K562 (cell line): ENCODE measurements at regions not wholly inside any gene's neighbourhood (a gene's known extent, or its start where the extent isn't known, plus 50 kb on each side); places are given as distances from the start of the nearest gene placed in this dataset.

Source experiments
- ATAC-seq: fragments of 200-7000 bp; cut with Tn5 transposase; 3 replicates; pipeline ENCODE4 v1.9.1; 2020; ENCODE audit warnings: moderate library complexity
- BruUV-seq: library from RNA; stranded (reverse); fragments of 400-500 nt; replicated peaks from 2 replicates; lab custom pipeline; 2021; lab: Mats Ljungman, UMichigan
- CTCF ChIA-PET: fragments of 300-600 bp; formaldehyde crosslinking; extraction: SDS; loops from one replicate; lab custom pipeline; 2021; ENCODE audit warnings: low intra/inter-chr PET ratio; lab: Yijun Ruan, JAX
- POLR2A ChIA-PET: fragments of 300-600, 350-650 bp; sonication (Branson Sonifier 250); formaldehyde crosslinking; extraction: SDS; loops from one replicate; lab custom pipeline; 2021; ENCODE audit warnings: antibody characterized with exemption, inconsistent platforms; lab: Yijun Ruan, JAX
- DNase-seq, 4 experiments: peaks; one replicate each; pipeline versions ENCODE4 v3.0.0 to v3.0.0-alpha.2; 2011 to 2018; ENCODE audit warnings: low spot score in 3 of 4, mixed read lengths in 3 of 4; ENCODE audit errors: extremely low read depth in 1 of 4
- FAIRE-seq: peaks from 2 replicates; lab custom pipeline; 2011; peaks lifted over from hg19 to GRCh38; lab: Jason Lieb, UNC
- H2AFZ ChIP-seq: 2 replicates; pipeline ENCODE4 v1.6.0; 2011; ENCODE audit warnings: low read depth, low read length, control low read depth, inconsistent platforms
- H3K27ac ChIP-seq: fragments of 200-600 bp; 3 replicates; pipeline ENCODE4 v1.8.0; 2011; ENCODE audit warnings: low read depth, mild to moderate bottlenecking, control low read depth, inconsistent platforms, low read length, moderate library complexity, mixed read lengths; ENCODE audit errors: extremely low read depth
- H3K27me3 ChIP-seq, 2 experiments: fragments of 300-600 bp in 1 of 2; 2 replicates in 1 of 2; 3 replicates in 1 of 2; pipeline versions ENCODE4 v1.6.0 to v1.8.0; 2011; ENCODE audit warnings: inconsistent platforms in 2 of 2, low read length in 2 of 2, mild to moderate bottlenecking in 1 of 2, mixed read lengths in 1 of 2, moderate library complexity in 1 of 2; ENCODE audit not compliant: control insufficient read depth in 2 of 2, insufficient read depth in 2 of 2
- H3K36me3 ChIP-seq: fragments of 300-600 bp; 3 replicates; pipeline ENCODE4 v1.8.0; 2011; ENCODE audit warnings: mild to moderate bottlenecking, low read length, inconsistent platforms; ENCODE audit not compliant: control insufficient read depth, insufficient read depth
- H3K4me1 ChIP-seq, 2 experiments: fragments of 200-600 bp in 1 of 2; replicated peaks in 1 of 2; 2 replicates in 1 of 2; 3 replicates in 1 of 2; pipeline versions ENCODE4 v1.5.1 to v1.8.0; 2011; ENCODE audit warnings: inconsistent platforms in 2 of 2, low read length in 2 of 2, mild to moderate bottlenecking in 1 of 2, mixed read lengths in 1 of 2, moderate library complexity in 1 of 2; ENCODE audit not compliant: control insufficient read depth in 2 of 2, insufficient read depth in 2 of 2
- H3K4me2 ChIP-seq: 2 replicates; pipeline ENCODE4 v1.6.1; 2011; ENCODE audit warnings: low read length, control low read depth, inconsistent platforms, mixed read lengths; ENCODE audit not compliant: insufficient read depth
- H3K4me3 ChIP-seq: fragments of 200-600 bp; sonication (generic), shearing (Covaris generic); 2 replicates; pipeline ENCODE4 v1.5.1; 2016; ENCODE audit warnings: control low read depth, inconsistent platforms
- H3K79me2 ChIP-seq: fragments of 200-600 bp; 3 replicates; pipeline ENCODE4 v1.8.0; 2011; ENCODE audit warnings: low read length, inconsistent platforms; ENCODE audit not compliant: control insufficient read depth, insufficient read depth
- H3K9ac ChIP-seq, 2 experiments: 2 replicates each; pipeline versions ENCODE4 v1.6.0 to v1.6.1; 2011; ENCODE audit warnings: low read depth in 2 of 2, low read length in 2 of 2, control low read depth in 1 of 2, inconsistent platforms in 1 of 2, mild to moderate bottlenecking in 1 of 2, mixed read lengths in 1 of 2; ENCODE audit not compliant: insufficient read depth in 1 of 2
- H3K9me1 ChIP-seq: one replicate; pipeline ENCODE4 v1.6.0; 2011; ENCODE audit warnings: inconsistent platforms, mild to moderate bottlenecking, low read length, moderate library complexity; ENCODE audit not compliant: control insufficient read depth, insufficient read depth
- H3K9me3 ChIP-seq: replicated peaks from 2 replicates; pipeline ENCODE4 v1.5.1; 2011; ENCODE audit warnings: low read depth, low read length, inconsistent platforms; ENCODE audit not compliant: control insufficient read depth, insufficient read depth
- H4K20me1 ChIP-seq: replicated peaks from 2 replicates; pipeline ENCODE4 v1.6.1; 2011; ENCODE audit warnings: low read length, inconsistent platforms, mixed read lengths; ENCODE audit not compliant: control insufficient read depth, insufficient read depth
- CBFB ChIP-seq: sonication (generic); formaldehyde crosslinking; IDR thresholded peaks from 2 replicates; pipeline ENCODE4 v1.4.0; 2020; ENCODE audit warnings: mild to moderate bottlenecking, missing genetic modification reagents
- CBX5 ChIP-seq: IDR thresholded peaks from 2 replicates; pipeline ENCODE4 v1.6.1; 2014; ENCODE audit warnings: low read depth, borderline replicate concordance
- SOX6 ChIP-seq: fragments of 450-650 bp; IDR thresholded peaks from 2 replicates; pipeline ENCODE4 v1.6.1; 2014; ENCODE audit warnings: mild to moderate bottlenecking
- ZNF165 ChIP-seq: fragments of 250-450 bp; sonication (Bioruptor Pico); IDR thresholded peaks from 2 replicates; pipeline ENCODE4 v1.4.0; 2020; ENCODE audit warnings: borderline replicate concordance
- ZNF717 ChIP-seq: fragments of 250-450 bp; sonication (Bioruptor Pico); IDR thresholded peaks from 2 replicates; pipeline ENCODE4 v1.5.0; 2021
- WGBS: fragments of 100-300 bp; shearing (Covaris generic); methylation state at CpG from one replicate; pipeline ENCODE4 v1.1.6; 2016; ENCODE audit warnings: low coverage, mixed read lengths; ENCODE audit not compliant: insufficient coverage; ENCODE audit errors: missing lambda C conversion rate; 5-methylcytosine and 5-hydroxymethylcytosine counted together
- in situ Hi-C: fragments of 300-500 bp; cut with MboI; formaldehyde crosslinking; loops from 4 replicates; pipeline ENCODE4 v1.15.0; 2018; ENCODE audit warnings: inconsistent platforms, mixed read lengths
- intact Hi-C: fragments of 100-400 bp; cut with micrococcal nuclease; formaldehyde crosslinking; loops from 2 replicates; pipeline ENCODE4 v1.14.2; 2022
- TF ChIP-seq, protein P1 (sequence below): sonication (generic); formaldehyde crosslinking; IDR thresholded peaks from 2 replicates; pipeline ENCODE4 v1.8.1; 2023; ENCODE audit warnings: missing genetic modification reagents, mild to moderate bottlenecking, borderline replicate concordance
- TF ChIP-seq, protein P2 (sequence below): fragments of 450-650 bp; IDR thresholded peaks from 2 replicates; pipeline ENCODE4 v1.6.1; 2017; ENCODE audit warnings: antibody characterized with exemption
- TF ChIP-seq, protein P3 (sequence below): fragments of 150-350 bp; IDR thresholded peaks from 2 replicates; pipeline ENCODE4 v1.6.1; 2014; ENCODE audit warnings: low read depth, mild to moderate bottlenecking, low read length, borderline replicate concordance

DNA sequence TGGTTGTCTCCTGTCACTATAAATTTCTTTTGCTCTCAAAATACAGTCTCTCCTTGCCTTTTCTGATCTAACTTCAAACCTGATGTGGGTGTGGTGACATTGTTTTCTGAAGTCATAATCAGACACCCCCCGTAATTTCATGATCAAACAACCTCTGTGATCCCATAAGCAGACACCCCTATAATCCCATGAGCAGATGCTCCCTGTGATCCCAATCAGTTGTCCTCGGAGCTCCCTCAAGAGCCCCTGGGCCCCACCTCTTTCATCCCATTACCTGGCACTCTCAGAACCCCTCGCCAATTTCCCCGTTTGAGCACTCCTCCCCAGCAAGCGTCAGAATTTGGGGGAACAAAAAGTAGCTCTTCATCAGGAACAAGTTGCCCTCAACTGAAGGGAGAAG, 246.3 kb upstream of the FZD8 start:
- Histone ChIP-seq H3K4me2 (no peak overlapping the region), H3K27ac (no peak overlapping the region), H3K27me3 (no peaks in the 10 kb centered on the region), H3K36me3 (no peaks in the 10 kb centered on the region), H3K4me1 (peaks cover 0 to 4% of the 10 kb centered on the region in 2 experiments; a peak in 1 of 5 replicates), H3K9me3 (no peaks in the 10 kb centered on the region), H3K4me3 (no peak overlapping the region), H3K9ac (no peak overlapping the region), H3K9me1 (no peaks in the 10 kb centered on the region)
- intact Hi-C loops, result no loop called here
- BruUV-seq, result no TSS peak
- no peak for FAIRE-seq
- WGBS, result 0% methylated on average over 5 of the region's 5 CpGs
- ATAC-seq, result no peak
- DNase-seq, result no peak
- POLR2A ChIA-PET, result no interaction called here
- CTCF ChIA-PET, result no interaction called here
- TF ChIP-seq ZNF717 (no peak), CBX5 (no peak), CBFB (CRISPR knock-in tag) (no peak), SOX6 (no peak), ZNF165 (CRISPR knock-in tag) (no peak)
- TF ChIP-seq, protein P1, sequence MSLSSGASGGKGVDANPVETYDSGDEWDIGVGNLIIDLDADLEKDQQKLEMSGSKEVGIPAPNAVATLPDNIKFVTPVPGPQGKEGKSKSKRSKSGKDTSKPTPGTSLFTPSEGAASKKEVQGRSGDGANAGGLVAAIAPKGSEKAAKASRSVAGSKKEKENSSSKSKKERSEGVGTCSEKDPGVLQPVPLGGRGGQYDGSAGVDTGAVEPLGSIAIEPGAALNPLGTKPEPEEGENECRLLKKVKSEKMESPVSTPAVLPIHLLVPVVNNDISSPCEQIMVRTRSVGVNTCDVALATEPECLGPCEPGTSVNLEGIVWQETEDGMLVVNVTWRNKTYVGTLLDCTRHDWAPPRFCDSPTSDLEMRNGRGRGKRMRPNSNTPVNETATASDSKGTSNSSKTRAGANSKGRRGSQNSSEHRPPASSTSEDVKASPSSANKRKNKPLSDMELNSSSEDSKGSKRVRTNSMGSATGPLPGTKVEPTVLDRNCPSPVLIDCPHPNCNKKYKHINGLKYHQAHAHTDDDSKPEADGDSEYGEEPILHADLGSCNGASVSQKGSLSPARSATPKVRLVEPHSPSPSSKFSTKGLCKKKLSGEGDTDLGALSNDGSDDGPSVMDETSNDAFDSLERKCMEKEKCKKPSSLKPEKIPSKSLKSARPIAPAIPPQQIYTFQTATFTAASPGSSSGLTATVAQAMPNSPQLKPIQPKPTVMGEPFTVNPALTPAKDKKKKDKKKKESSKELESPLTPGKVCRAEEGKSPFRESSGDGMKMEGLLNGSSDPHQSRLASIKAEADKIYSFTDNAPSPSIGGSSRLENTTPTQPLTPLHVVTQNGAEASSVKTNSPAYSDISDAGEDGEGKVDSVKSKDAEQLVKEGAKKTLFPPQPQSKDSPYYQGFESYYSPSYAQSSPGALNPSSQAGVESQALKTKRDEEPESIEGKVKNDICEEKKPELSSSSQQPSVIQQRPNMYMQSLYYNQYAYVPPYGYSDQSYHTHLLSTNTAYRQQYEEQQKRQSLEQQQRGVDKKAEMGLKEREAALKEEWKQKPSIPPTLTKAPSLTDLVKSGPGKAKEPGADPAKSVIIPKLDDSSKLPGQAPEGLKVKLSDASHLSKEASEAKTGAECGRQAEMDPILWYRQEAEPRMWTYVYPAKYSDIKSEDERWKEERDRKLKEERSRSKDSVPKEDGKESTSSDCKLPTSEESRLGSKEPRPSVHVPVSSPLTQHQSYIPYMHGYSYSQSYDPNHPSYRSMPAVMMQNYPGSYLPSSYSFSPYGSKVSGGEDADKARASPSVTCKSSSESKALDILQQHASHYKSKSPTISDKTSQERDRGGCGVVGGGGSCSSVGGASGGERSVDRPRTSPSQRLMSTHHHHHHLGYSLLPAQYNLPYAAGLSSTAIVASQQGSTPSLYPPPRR (CRISPR knock-in tag), result no peak
- TF ChIP-seq, protein P2, sequence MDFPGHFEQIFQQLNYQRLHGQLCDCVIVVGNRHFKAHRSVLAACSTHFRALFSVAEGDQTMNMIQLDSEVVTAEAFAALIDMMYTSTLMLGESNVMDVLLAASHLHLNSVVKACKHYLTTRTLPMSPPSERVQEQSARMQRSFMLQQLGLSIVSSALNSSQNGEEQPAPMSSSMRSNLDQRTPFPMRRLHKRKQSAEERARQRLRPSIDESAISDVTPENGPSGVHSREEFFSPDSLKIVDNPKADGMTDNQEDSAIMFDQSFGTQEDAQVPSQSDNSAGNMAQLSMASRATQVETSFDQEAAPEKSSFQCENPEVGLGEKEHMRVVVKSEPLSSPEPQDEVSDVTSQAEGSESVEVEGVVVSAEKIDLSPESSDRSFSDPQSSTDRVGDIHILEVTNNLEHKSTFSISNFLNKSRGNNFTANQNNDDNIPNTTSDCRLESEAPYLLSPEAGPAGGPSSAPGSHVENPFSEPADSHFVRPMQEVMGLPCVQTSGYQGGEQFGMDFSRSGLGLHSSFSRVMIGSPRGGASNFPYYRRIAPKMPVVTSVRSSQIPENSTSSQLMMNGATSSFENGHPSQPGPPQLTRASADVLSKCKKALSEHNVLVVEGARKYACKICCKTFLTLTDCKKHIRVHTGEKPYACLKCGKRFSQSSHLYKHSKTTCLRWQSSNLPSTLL, result no peak
- TF ChIP-seq, protein P3, sequence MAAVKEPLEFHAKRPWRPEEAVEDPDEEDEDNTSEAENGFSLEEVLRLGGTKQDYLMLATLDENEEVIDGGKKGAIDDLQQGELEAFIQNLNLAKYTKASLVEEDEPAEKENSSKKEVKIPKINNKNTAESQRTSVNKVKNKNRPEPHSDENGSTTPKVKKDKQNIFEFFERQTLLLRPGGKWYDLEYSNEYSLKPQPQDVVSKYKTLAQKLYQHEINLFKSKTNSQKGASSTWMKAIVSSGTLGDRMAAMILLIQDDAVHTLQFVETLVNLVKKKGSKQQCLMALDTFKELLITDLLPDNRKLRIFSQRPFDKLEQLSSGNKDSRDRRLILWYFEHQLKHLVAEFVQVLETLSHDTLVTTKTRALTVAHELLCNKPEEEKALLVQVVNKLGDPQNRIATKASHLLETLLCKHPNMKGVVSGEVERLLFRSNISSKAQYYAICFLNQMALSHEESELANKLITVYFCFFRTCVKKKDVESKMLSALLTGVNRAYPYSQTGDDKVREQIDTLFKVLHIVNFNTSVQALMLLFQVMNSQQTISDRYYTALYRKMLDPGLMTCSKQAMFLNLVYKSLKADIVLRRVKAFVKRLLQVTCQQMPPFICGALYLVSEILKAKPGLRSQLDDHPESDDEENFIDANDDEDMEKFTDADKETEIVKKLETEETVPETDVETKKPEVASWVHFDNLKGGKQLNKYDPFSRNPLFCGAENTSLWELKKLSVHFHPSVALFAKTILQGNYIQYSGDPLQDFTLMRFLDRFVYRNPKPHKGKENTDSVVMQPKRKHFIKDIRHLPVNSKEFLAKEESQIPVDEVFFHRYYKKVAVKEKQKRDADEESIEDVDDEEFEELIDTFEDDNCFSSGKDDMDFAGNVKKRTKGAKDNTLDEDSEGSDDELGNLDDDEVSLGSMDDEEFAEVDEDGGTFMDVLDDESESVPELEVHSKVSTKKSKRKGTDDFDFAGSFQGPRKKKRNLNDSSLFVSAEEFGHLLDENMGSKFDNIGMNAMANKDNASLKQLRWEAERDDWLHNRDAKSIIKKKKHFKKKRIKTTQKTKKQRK, result no peak
- TF ChIP-seq, all 486 proteins: peak for 0
- Histone ChIP-seq H2AFZ (no peak overlapping the region), H4K20me1 (no peaks in the 10 kb centered on the region), H3K79me2 (no peaks in the 10 kb centered on the region)
- in situ Hi-C loops, result no loop called here
